Coronary artery (tissue), 2 donors: ENCODE measurements at regions not wholly inside any gene's neighbourhood (a gene's known extent, or its start where the extent isn't known, plus 50 kb on each side); places are given as distances from the start of the nearest gene placed in this dataset.

Experiments used
- DNase-seq: peaks from one replicate; pipeline ENCODE4 v3.0.0-alpha.2; 2017; ENCODE audit warnings: low spot score
- H3K27ac ChIP-seq, 2 donors: fragments of 200-600 bp; sonication (generic); one replicate each; pipeline ENCODE4 v1.5.1; 2016 to 2019
- H3K4me3 ChIP-seq: fragments of 200-600 bp; sonication (generic); 2 replicates; pipeline ENCODE4 v1.5.1; 2016; ENCODE audit warnings: mild to moderate bottlenecking, moderate library complexity
- TF ChIP-seq, protein P1 (sequence below): fragments of 200-600 bp; sonication (generic); IDR thresholded peaks from one replicate; pipeline ENCODE4 v1.5.1; 2019; ENCODE audit warnings: antibody characterized with exemption

DNA sequence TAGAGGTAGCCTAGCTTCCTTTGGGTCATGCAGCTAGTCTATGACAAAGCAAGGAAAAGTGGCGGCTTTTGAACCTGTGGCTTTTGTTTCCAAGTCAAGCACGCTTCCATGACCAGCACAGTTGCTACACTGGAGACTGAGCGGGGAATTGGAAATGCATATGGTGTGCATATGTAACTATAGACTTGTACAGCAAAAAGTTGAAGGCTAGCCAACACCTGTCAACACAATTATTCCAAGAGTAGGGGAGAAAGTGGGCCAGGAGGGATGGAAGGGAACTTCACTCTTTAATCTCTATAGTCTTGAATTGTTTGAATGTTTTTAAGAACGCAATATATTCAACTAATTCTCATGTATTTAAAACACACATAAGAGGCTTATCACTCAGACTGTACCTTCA, 218.5 kb upstream of the CADM1 start:
- TF ChIP-seq, protein P1, sequence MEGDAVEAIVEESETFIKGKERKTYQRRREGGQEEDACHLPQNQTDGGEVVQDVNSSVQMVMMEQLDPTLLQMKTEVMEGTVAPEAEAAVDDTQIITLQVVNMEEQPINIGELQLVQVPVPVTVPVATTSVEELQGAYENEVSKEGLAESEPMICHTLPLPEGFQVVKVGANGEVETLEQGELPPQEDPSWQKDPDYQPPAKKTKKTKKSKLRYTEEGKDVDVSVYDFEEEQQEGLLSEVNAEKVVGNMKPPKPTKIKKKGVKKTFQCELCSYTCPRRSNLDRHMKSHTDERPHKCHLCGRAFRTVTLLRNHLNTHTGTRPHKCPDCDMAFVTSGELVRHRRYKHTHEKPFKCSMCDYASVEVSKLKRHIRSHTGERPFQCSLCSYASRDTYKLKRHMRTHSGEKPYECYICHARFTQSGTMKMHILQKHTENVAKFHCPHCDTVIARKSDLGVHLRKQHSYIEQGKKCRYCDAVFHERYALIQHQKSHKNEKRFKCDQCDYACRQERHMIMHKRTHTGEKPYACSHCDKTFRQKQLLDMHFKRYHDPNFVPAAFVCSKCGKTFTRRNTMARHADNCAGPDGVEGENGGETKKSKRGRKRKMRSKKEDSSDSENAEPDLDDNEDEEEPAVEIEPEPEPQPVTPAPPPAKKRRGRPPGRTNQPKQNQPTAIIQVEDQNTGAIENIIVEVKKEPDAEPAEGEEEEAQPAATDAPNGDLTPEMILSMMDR: no peak
- no peak overlapping the region for H3K27ac ChIP-seq
- H3K4me3 ChIP-seq: no peak overlapping the region
- no peak for DNase-seq

DNA sequence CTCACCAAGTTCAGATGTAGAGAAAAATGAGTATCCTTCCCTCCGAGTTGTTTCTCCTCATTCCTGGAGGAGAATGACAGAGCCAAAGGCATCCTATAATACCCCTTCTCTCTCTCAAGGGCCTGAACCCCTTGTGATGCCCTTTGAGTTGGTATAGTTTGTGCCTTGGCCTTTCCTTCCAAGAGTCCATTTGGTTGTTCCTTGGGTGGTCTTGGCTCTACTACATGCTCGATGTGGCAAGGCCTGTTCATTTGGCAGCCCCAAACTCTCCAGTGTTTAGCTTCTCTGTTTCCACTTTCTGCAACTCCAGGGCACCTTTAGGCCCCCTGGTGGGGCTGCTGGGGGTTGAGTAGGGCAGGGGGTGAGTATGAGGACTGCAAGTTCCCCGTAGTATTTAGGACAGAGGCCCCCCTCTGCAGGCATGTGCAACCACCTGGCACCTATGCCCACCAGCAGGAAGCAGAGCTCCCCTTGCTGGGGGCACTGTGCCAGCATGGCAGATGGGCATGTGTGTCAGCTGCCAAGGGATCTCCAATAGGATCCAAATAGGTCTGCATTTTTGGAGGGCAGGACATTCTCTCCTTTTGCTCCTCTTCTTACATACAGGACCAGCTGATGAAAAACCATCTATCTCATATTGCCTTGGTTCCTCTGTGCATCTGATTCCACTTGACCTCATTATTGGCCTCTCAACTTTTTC, 217.2 kb upstream of the CADM1 start:
- Histone ChIP-seq H3K4me3 (no peak overlapping the region), H3K27ac (no peak overlapping the region)
- TF ChIP-seq, protein P1: no peak
- DNase-seq: no peak

DNA sequence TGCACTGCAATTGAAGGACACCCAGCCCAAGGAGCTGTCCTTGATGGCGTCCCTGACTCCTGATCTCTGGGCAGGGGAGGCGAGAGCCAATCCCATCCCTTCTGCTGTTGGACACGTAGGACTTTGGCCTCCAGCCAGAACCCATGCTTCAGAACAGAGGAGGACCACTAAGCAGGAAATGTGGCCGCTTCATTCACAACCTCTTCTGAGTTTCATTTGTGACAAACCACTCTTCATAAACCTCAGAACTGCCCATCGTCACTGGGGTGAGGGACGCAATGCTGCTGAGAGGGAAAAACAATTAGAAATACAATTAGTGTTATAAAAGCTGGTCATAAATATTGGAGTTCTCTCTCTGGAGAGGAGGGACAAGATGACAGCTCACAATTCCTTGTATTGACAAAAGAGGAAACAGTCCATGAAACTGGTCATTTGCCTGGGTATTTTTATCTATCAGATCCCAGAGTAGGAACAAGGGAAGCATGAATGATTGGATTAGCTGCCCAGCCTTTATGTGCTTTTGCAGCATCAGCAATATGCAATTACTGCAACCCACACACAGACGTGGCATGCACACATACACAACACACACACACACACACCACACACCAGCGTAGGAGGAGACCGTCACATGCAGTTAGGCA, 216.5 kb upstream of the CADM1 start:
- no peak overlapping the region for H3K27ac ChIP-seq
- H3K4me3 ChIP-seq: no peak overlapping the region
- TF ChIP-seq, protein P1: no peak
- no peak for DNase-seq

DNA sequence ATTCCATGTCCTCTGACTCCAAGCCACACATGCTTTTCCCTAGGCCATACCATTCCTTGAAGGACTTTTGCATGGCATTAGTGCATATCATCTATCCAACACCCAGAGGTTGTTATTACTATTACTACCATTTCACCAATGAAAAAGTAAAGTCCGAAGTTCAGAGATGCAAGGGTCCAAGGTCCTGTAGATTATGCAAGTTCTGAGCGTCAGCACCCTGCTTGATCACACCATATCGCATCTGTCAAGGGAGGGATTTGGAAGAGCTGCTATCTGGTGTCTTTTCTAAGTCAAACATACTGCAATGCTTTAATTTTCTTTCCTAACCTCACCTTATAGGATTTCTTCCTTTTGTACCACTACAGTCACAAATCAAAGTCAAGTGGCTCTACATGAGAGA, 214.7 kb upstream of the CADM1 start:
- TF ChIP-seq, protein P1: no peak
- H3K27ac ChIP-seq: no peak overlapping the region
- no peak for DNase-seq
- no peak overlapping the region for H3K4me3 ChIP-seq

DNA sequence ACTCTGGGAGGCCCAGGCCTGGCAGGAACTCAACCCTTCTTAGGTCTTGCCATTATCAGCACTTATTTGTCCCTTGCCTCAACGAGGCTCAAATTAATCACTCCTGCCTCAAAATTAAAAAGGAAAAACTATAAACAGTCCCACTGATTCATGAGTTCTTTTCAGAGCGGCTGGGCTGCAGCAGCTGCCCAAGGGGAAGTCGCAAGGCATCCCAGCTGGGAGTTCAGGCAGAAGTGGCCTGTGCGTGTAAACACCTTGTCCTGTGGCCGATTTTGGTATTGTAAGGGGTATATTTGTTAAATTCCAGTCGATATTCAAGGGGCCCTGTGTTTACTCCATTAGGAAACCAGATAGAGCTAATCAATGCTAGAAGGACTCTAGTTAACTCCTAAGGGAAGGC, 213.9 kb upstream of the CADM1 start:
- TF ChIP-seq, protein P1: no peak

DNA sequence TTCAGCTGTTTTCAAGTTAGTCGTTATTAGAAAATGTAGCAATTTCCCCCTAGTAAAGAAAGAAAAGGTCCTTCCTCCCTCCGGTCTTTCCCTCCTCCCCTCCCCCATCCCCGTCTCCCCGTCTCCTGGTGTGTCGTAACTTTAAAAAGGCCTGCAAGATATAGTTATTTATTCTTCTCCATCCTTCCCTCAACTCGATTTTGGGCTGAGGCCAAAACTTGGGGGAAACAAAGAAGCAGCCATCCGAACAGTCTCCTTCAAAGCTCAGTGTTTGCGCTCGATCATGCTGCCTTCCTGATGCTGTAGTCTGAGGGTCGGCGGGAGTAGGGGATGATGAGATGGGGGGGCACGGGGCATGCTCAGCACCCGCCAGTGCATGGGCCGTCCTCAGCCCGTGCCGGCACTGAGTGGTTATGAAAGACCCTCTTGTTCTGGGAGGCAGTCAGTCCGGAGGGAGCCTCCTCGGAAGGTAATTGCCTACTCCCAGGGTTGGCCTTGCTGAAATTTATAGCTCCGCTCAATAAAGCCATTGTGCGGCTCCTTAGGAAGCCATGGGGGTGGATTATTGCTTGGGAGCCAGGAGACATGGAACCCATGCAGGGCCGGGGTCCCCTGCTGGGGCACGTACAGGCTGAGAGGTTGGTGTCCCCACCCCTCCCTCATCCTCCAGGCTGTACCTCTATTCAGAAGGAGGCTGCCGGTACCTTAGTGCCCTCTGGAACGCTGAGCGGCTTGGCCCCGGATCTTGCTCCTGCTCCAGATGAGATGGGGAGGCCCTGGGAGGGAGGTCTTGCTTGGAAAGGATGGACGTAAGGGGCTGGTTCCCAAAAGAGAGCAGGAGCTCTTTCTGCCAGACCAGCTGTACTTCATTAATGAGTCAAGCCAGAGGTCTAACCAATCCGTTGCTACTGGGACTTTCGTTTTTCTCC, 212.7 kb upstream of the CADM1 start:
- H3K27ac ChIP-seq: no peak overlapping the region
- TF ChIP-seq, protein P1: no peak
- DNase-seq: no peak
- H3K4me3 ChIP-seq: no peak overlapping the region

More for the DNA sequence above, 213.9 kb upstream of the CADM1 start:
- no peak for DNase-seq
- H3K27ac ChIP-seq: no peak overlapping the region
- no peak overlapping the region for H3K4me3 ChIP-seq
